GM13976 (cell line): ENCODE measurements at regions not wholly inside any gene's neighbourhood (a gene's known extent, or its start where the extent isn't known, plus 50 kb on each side); places are given as distances from the start of the nearest gene placed in this dataset.

Experiments used
- DNase-seq: peaks from one replicate; pipeline ENCODE4 v3.0.0; 2012; ENCODE audit warnings: low spot score
- CTCF ChIP-seq: IDR thresholded peaks from 2 replicates; pipeline ENCODE4 v1.5.1; 2012; ENCODE audit warnings: borderline replicate concordance, mild to moderate bottlenecking; ENCODE audit not compliant: insufficient read depth; ENCODE audit errors: extremely low read depth, missing control alignments, control extremely low read depth
- in situ Hi-C: fragments of 300-500 bp; cut with MboI; formaldehyde crosslinking; loops from one replicate; pipeline ENCODE4 v1.12.0; 2022; ENCODE audit warnings: low sequenced_read_pairs, mixed read lengths, inconsistent platforms; ENCODE audit not compliant: unreplicated experiment

GRCh38 chr3:77859156-77859555, 819.3 kb downstream of the ROBO2 start:
- no peak for DNase-seq
- no peak for TF ChIP-seq CTCF
- in situ Hi-C loops: no loop called here

GRCh38 chr3:77868725-77869124, 828.8 kb downstream of the ROBO2 start:
- TF ChIP-seq CTCF: no peak
- DNase-seq: no peak
- in situ Hi-C loops: no loop called here

- in situ Hi-C loops: no loop called here
- TF ChIP-seq CTCF: no peak
- DNase-seq: no peak
Observed at GRCh38 chr3:77869423-77869822, 829.5 kb downstream of the ROBO2 start.

GRCh38 chr3:77871436-77871835, 831.5 kb downstream of the ROBO2 start:
- no peak for TF ChIP-seq CTCF
- DNase-seq: no peak
- in situ Hi-C loops: no loop called here

GRCh38 chr3:77873598-77873997, 833.7 kb downstream of the ROBO2 start:
- DNase-seq: no peak
- in situ Hi-C loops: no loop called here
- TF ChIP-seq CTCF: no peak

- in situ Hi-C loops: no loop called here
- TF ChIP-seq CTCF: no peak
- DNase-seq: no peak
Observed at GRCh38 chr3:77885381-77885780, 845.5 kb downstream of the ROBO2 start.

- no peak for TF ChIP-seq CTCF
- DNase-seq: no peak
- in situ Hi-C loops: no loop called here
Observed at GRCh38 chr3:77887611-77888010, 847.7 kb downstream of the ROBO2 start.
